Tibial nerve (tissue), 4 donors: ENCODE measurements at regions not wholly inside any gene's neighbourhood (a gene's known extent, or its start where the extent isn't known, plus 50 kb on each side); places are given as distances from the start of the nearest gene placed in this dataset.

Source experiments
- DNase-seq, 2 donors: peaks; one replicate each; pipeline ENCODE4 v3.0.0-alpha.2; 2019; ENCODE audit warnings: low spot score in 2 of 2
- H3K27ac ChIP-seq, 4 donors: fragments of 200-600 bp; sonication (generic) in 3 of 4; one replicate each; pipeline ENCODE4 v1.5.1; 2017 to 2019; ENCODE audit warnings: mild to moderate bottlenecking in 1 of 4
- H3K27me3 ChIP-seq, 2 donors: fragments of 200-600 bp; sonication (generic) in 1 of 2; one replicate each; pipeline versions ENCODE4 v1.5.1 to v1.6.0; 2017 to 2019
- H3K36me3 ChIP-seq, 3 donors: fragments of 200-600 bp; sonication (generic); one replicate each; pipeline ENCODE4 v1.5.1; 2018 to 2019
- H3K4me1 ChIP-seq, 4 donors: fragments of 200-600 bp; sonication (generic) in 3 of 4; one replicate each; pipeline ENCODE4 v1.5.1; 2017 to 2019
- H3K4me3 ChIP-seq, 4 donors: fragments of 200-600 bp; sonication (generic) in 3 of 4; one replicate each; pipeline ENCODE4 v1.5.1; 2017 to 2019; ENCODE audit warnings: mild to moderate bottlenecking in 1 of 4, moderate library complexity in 1 of 4
- H3K9me3 ChIP-seq, 4 donors: fragments of 200-600 bp; sonication (generic) in 3 of 4; one replicate each; pipeline ENCODE4 v1.5.1; 2017 to 2019
- CTCF ChIP-seq, 5 experiments: fragments of 200-600 bp in 3 of 5; fragments of 450-650 bp in 2 of 5; sonication (generic) in 3 of 5; IDR thresholded peaks; one replicate each; pipeline ENCODE4 v1.5.1; 2016 to 2019; ENCODE audit warnings: antibody characterized with exemption in 5 of 5, mild to moderate bottlenecking in 3 of 5, moderate library complexity in 2 of 5
- EP300 ChIP-seq, 2 donors: sonication (generic); formaldehyde crosslinking; IDR thresholded peaks; one replicate each; pipeline ENCODE4 v1.6.1; 2017; ENCODE audit warnings: antibody characterized with exemption in 2 of 2, mild to moderate bottlenecking in 1 of 2
- POLR2A ChIP-seq, 2 donors: fragments of 450-650 bp; IDR thresholded peaks; one replicate each; pipeline ENCODE4 v1.6.1; 2017; ENCODE audit warnings: antibody characterized with exemption in 2 of 2, mild to moderate bottlenecking in 2 of 2, moderate library complexity in 2 of 2
- WGBS, 2 donors: methylation state at CpG; one replicate each; pipeline ENCODE4 v1.1.5; 2018; 5-methylcytosine and 5-hydroxymethylcytosine counted together

GRCh38 chr6:114997813-114998292 lies 655.0 kb upstream of the HS3ST5 start:
- Histone ChIP-seq H3K27me3 (no peaks in the 10 kb centered on the region), H3K27ac (no peak overlapping the region), H3K4me1 (no peaks in the 10 kb centered on the region), H3K36me3 (no peaks in the 10 kb centered on the region), H3K4me3 (no peak overlapping the region), H3K9me3 (no peaks in the 10 kb centered on the region)
- DNase-seq = no peak
- WGBS, 2 donors = 86 to 90% methylated on average over 4 of the region's 4 CpGs
- TF ChIP-seq EP300 (IDR thresholded peaks at IDR 0.05) = no peak
- TF ChIP-seq CTCF (IDR thresholded peaks at IDR 0.05) = no peak
- no peak for TF ChIP-seq POLR2A (IDR thresholded peaks at IDR 0.05)

DNA sequence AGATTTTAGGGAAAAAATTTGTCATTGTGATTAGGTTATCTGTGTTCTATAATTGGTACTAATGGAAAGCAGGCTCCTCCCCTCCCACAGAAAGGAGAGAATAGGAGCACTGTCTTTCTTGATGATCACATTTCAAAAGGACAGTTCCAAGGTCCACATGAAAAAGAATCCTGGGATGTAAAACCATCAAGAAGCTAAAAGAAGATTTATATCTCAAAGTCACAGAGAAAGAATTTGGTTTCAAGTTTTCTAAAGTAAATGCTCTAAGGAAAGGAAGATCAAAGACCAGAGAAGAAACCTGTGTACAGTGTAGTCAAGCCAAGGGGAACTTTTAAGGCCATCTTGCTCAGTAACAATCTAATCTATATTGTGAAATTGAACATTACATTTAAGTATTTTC lies 652.7 kb upstream of the HS3ST5 start:
- Histone ChIP-seq H3K9me3 (no peaks in the 10 kb centered on the region), H3K4me1 (no peaks in the 10 kb centered on the region), H3K27ac (no peak overlapping the region), H3K4me3 (no peak overlapping the region), H3K36me3 (no peaks in the 10 kb centered on the region), H3K27me3 (no peaks in the 10 kb centered on the region)
- TF ChIP-seq POLR2A (IDR thresholded peaks at IDR 0.05) (no peak), EP300 (IDR thresholded peaks at IDR 0.05) (no peak), CTCF (IDR thresholded peaks at IDR 0.05) (no peak)
- DNase-seq = no peak

- 91 to 95% methylated on average over 5 of the region's 5 CpGs for WGBS, 2 donors
- H3K4me3 ChIP-seq = no peak overlapping the region
Observed at GRCh38 chr6:114989279-114989964, 646.6 kb upstream of the HS3ST5 start.

GRCh38 chr6:114987281-114987680 lies 644.5 kb upstream of the HS3ST5 start:
- H3K4me3 ChIP-seq = no peak overlapping the region
- H3K27ac ChIP-seq = no peak overlapping the region
- no peaks in the 10 kb centered on the region for H3K36me3 ChIP-seq
- TF ChIP-seq EP300 (IDR thresholded peaks at IDR 0.05) (no peak), CTCF (IDR thresholded peaks at IDR 0.05) (no peak), POLR2A (IDR thresholded peaks at IDR 0.05) (no peak)
- WGBS, 2 donors = 77% methylated on average over 2 of the region's 2 CpGs
- no peaks in the 10 kb centered on the region for H3K9me3 ChIP-seq
- no peaks in the 10 kb centered on the region for H3K4me1 ChIP-seq
- DNase-seq = no peak
- H3K27me3 ChIP-seq = no peaks in the 10 kb centered on the region

More at GRCh38 chr6:114989279-114989964, 646.6 kb upstream of the HS3ST5 start:
- H3K9me3 ChIP-seq = no peaks in the 10 kb centered on the region
- no peak overlapping the region for H3K27ac ChIP-seq
- no peaks in the 10 kb centered on the region for H3K36me3 ChIP-seq
- no peak for DNase-seq
- TF ChIP-seq EP300 (IDR thresholded peaks at IDR 0.05) (no peak), CTCF (IDR thresholded peaks at IDR 0.05) (no peak), POLR2A (IDR thresholded peaks at IDR 0.05) (no peak)
- H3K27me3 ChIP-seq = no peaks in the 10 kb centered on the region
- H3K4me1 ChIP-seq = no peaks in the 10 kb centered on the region

- 83 to 92% methylated on average over 1 of the region's 1 CpG for WGBS, 2 donors
- TF ChIP-seq CTCF (IDR thresholded peaks at IDR 0.05) = no peak
- no peak for TF ChIP-seq POLR2A (IDR thresholded peaks at IDR 0.05)
- TF ChIP-seq EP300 (IDR thresholded peaks at IDR 0.05) = no peak
- Histone ChIP-seq H3K4me1 (no peaks in the 10 kb centered on the region), H3K36me3 (no peaks in the 10 kb centered on the region), H3K27me3 (no peaks in the 10 kb centered on the region), H3K9me3 (no peaks in the 10 kb centered on the region), H3K4me3 (no peak overlapping the region), H3K27ac (no peak overlapping the region)
- DNase-seq = no peak
Observed at GRCh38 chr6:114955363-114955762, 612.5 kb upstream of the HS3ST5 start.
